GM06990 (cell line): ENCODE measurements at regions not wholly inside any gene's neighbourhood (a gene's known extent, or its start where the extent isn't known, plus 50 kb on each side); places are given as distances from the start of the nearest gene placed in this dataset.

Experiments
- DNase-seq: peaks from one replicate; pipeline ENCODE4 v3.0.0-alpha.2; 2011; ENCODE audit not compliant: insufficient read length; ENCODE audit errors: extremely low read depth
- H3K27me3 ChIP-seq: replicated peaks from 2 replicates; pipeline ENCODE4 v1.6.0; 2011; ENCODE audit warnings: low read length; ENCODE audit not compliant: control insufficient read depth, insufficient read depth
- H3K36me3 ChIP-seq: 2 replicates; pipeline ENCODE4 v1.5.1; 2011; ENCODE audit warnings: low read length; ENCODE audit not compliant: control insufficient read depth, insufficient read depth
- H3K4me3 ChIP-seq: replicated peaks from 2 replicates; pipeline ENCODE4 v1.5.1; 2011; ENCODE audit warnings: low read depth, mild to moderate bottlenecking, control low read depth, low read length
- TF ChIP-seq, protein P1 (sequence below): IDR thresholded peaks from 2 replicates; pipeline ENCODE4 v1.5.1; 2011; ENCODE audit warnings: low read length, control low read depth, mild to moderate bottlenecking, inconsistent platforms; ENCODE audit not compliant: insufficient read depth, poor library complexity, severe bottlenecking

DNA sequence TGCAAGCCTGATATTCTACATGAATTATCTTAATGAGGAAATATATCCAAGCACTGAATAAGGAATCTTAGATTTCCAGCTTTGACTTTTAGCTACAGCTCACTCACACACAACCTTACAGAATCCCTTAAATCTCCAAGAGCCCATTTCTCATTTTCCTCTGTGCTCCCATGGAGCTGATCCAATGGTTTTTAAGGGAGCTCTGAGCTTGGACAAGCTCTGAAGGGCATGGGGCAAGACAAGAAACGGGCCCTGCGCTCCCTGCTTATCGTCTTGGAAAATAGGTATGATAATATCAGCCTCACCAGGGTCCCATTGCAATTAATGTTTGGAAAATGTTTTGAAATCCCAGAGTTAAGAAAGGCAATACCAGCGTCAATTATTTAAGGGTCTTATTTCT lies 1021.7 kb downstream of the NR2F1-AS1 start:
- H3K4me3 ChIP-seq, result no peak overlapping the region
- no peak for DNase-seq
- TF ChIP-seq, protein P1, sequence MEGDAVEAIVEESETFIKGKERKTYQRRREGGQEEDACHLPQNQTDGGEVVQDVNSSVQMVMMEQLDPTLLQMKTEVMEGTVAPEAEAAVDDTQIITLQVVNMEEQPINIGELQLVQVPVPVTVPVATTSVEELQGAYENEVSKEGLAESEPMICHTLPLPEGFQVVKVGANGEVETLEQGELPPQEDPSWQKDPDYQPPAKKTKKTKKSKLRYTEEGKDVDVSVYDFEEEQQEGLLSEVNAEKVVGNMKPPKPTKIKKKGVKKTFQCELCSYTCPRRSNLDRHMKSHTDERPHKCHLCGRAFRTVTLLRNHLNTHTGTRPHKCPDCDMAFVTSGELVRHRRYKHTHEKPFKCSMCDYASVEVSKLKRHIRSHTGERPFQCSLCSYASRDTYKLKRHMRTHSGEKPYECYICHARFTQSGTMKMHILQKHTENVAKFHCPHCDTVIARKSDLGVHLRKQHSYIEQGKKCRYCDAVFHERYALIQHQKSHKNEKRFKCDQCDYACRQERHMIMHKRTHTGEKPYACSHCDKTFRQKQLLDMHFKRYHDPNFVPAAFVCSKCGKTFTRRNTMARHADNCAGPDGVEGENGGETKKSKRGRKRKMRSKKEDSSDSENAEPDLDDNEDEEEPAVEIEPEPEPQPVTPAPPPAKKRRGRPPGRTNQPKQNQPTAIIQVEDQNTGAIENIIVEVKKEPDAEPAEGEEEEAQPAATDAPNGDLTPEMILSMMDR, result no peak
- H3K27me3 ChIP-seq, result no peaks in the 10 kb centered on the region
- H3K36me3 ChIP-seq, result no peaks in the 10 kb centered on the region

DNA sequence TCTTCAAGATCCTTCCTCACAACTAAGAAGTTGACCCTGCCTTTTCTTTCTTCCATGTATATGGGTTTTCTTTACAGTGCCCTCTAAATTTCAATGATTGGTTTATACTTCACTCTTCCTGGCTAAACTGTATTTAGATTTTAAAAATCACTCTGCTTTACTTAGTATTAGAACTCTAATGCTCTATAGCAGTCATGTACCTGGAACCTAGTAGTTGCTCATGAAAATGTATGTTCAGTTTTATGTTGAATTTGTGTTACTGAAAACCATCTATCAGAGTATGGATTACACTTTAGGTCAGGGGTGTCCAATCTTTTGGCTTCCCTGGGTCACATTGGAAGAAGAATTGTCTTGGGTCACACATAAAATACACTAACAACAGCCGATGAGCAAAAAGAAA lies 1024.3 kb downstream of the NR2F1-AS1 start:
- Histone ChIP-seq H3K36me3 (no peaks in the 10 kb centered on the region), H3K27me3 (no peaks in the 10 kb centered on the region), H3K4me3 (no peak overlapping the region)
- DNase-seq, result no peak
- TF ChIP-seq, protein P1, result no peak

DNA sequence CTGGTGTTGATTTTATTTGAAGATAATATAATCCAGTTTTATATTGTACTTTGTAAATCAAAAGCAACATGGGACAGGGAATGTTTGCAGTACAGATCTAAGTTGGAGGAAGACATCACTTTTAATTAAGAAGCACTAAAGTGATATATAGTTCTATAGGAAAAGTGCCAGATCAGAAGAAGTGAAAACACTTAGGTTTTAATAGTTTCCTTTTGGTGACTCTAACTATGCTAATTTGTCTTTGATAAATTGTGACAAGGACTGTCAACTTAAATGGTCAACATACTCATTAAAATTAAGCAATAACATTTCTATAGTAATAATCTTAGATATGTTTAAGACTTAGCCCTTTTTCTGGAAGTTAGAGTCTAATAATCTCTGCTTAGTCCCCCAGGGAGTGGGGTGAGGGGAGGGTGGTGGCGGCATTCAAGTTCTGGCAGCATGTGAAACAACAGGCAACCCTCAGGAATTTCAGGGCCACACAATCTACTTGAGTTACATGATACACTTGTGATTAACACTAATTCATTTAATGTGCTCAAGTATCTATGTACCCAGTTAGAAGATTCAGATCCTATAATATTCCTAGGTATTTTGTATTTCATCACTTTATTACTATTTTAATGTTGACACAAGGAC lies 1026.5 kb downstream of the NR2F1-AS1 start:
- Histone ChIP-seq H3K27me3 (no peaks in the 10 kb centered on the region), H3K4me3 (no peak overlapping the region), H3K36me3 (no peaks in the 10 kb centered on the region)
- TF ChIP-seq, protein P1, result no peak
- no peak for DNase-seq

DNA sequence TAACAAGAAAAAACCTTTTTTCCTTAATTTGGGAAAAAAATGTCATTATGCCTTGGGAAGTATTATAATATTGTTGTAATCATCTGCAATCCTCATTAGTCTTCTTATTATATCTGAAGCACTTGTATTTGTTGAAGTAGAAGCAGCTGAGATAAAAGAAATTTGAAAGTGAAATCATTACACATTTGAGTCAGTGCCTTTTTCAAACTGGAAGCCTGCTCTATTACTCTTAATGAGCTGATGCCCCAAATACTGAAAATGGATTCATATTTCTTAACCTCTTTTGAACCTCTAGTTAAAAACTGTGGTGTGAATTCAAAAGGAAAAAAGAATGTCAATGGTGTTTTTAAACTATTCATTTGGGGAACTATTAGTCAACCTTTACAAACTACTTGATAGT lies 1027.7 kb downstream of the NR2F1-AS1 start:
- no peaks in the 10 kb centered on the region for H3K36me3 ChIP-seq
- no peak for DNase-seq
- no peak overlapping the region for H3K4me3 ChIP-seq
- TF ChIP-seq, protein P1, result no peak
- H3K27me3 ChIP-seq, result no peaks in the 10 kb centered on the region

DNA sequence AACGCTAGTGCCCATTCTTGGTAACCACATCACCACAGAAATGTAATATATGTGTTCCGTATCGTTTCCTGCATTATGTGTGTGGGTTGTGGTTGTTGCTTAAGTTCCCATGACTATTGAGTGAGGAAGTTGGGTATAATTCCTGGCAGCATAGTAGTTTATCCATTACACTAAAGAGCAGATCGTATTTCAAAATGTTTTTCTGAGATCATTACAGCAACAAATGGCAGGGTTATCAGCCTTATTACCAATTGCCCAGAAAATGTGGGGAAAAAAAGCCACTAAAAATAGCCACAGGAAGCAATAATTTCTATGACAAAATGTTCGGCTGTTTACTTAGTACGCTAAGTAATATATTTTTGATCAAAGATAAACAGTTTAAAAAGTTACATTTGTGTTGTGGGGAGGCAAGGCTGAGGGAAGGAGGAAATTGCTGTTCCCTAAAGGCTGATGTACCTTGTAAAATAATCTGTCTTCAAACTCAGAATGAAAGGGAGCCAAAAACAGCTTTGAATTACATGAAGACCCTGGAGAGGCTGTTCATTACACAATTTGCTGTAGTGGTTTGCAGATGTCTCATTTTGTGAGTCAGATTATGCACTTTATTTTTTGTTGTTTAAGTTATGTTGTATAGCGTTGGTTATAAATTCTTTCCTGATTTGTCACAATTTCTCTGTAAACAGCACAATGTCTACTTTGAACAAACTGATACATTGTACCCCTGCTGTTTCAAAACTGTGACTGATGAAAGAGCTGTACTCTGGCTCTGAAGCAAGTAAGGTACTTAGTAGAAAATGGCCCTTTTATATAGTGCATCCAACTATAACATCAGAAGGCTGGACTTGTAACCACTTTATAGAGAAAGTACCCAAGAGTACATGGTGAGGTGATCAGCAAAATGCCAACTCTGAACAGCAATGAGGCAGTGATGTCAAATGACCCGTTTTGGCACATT lies 1028.5 kb downstream of the NR2F1-AS1 start:
- no peak for DNase-seq
- no peaks in the 10 kb centered on the region for H3K27me3 ChIP-seq
- TF ChIP-seq, protein P1, result no peak
- H3K4me3 ChIP-seq, result no peak overlapping the region
- H3K36me3 ChIP-seq, result no peaks in the 10 kb centered on the region
